CD14-positive monocyte (primary cell): ENCODE measurements at regions not wholly inside any gene's neighbourhood (a gene's known extent, or its start where the extent isn't known, plus 50 kb on each side); places are given as distances from the start of the nearest gene placed in this dataset.

Experiments used
- DNase-seq, 3 donors: peaks; one replicate each; pipeline ENCODE4 v3.0.0-alpha.2; 2011 to 2022
- H2AFZ ChIP-seq: 2 replicates; pipeline ENCODE4 v1.6.0; 2012; ENCODE audit warnings: mild to moderate bottlenecking, low read depth, low read length, inconsistent platforms; ENCODE audit not compliant: insufficient read depth, poor library complexity, severe bottlenecking
- H3K27ac ChIP-seq, 2 donors: 1 replicate in 1 of 2; 2 replicates in 1 of 2; pipeline ENCODE4 v1.5.1; 2012 to 2013; ENCODE audit warnings: low read length in 2 of 2, control low read depth in 1 of 2, inconsistent platforms in 1 of 2, low read depth in 1 of 2, mild to moderate bottlenecking in 1 of 2
- H3K27me3 ChIP-seq, 2 donors: one replicate each; pipeline versions ENCODE4 v1.6.0 to v1.6.1; 2011 to 2013; ENCODE audit warnings: low read length in 2 of 2; ENCODE audit not compliant: control insufficient read depth in 2 of 2, insufficient read depth in 2 of 2
- H3K36me3 ChIP-seq, 2 donors: replicated peaks in 1 of 2; 1 replicate in 1 of 2; 2 replicates in 1 of 2; pipeline versions ENCODE4 v1.5.1 to v1.6.1; 2012 to 2013; ENCODE audit warnings: low read length in 2 of 2, control low read depth in 1 of 2, inconsistent platforms in 1 of 2, mild to moderate bottlenecking in 1 of 2; ENCODE audit not compliant: insufficient read depth in 2 of 2, control insufficient read depth in 1 of 2
- H3K4me1 ChIP-seq, 2 donors: 1 replicate in 1 of 2; 2 replicates in 1 of 2; pipeline versions ENCODE4 v1.5.1 to v1.6.1; 2012 to 2013; ENCODE audit warnings: low read length in 2 of 2, control low read depth in 1 of 2, inconsistent platforms in 1 of 2, mild to moderate bottlenecking in 1 of 2, moderate library complexity in 1 of 2; ENCODE audit not compliant: insufficient read depth in 2 of 2, control insufficient read depth in 1 of 2
- H3K4me2 ChIP-seq: replicated peaks from 2 replicates; pipeline ENCODE3; 2012; ENCODE audit warnings: low read length, moderate library complexity, mild to moderate bottlenecking; ENCODE audit not compliant: poor library complexity, severe bottlenecking; ENCODE audit errors: extremely low read depth
- H3K4me3 ChIP-seq, 3 experiments: fragments of 200-600 bp in 1 of 3; sonication (generic) in 1 of 3; replicated peaks in 1 of 3; 1 replicate in 2 of 3; 2 replicates in 1 of 3; pipeline ENCODE4 v1.5.1; 2011 to 2013; ENCODE audit warnings: low read length in 3 of 3, mild to moderate bottlenecking in 3 of 3, control low read depth in 2 of 3, low read depth in 2 of 3, inconsistent platforms in 1 of 3, moderate library complexity in 1 of 3
- H3K79me2 ChIP-seq: 2 replicates; pipeline ENCODE4 v1.6.0; 2012; ENCODE audit warnings: mild to moderate bottlenecking, control low read depth, inconsistent platforms, low read length, moderate library complexity; ENCODE audit not compliant: insufficient read depth
- H3K9ac ChIP-seq: 2 replicates; pipeline ENCODE4 v1.6.0; 2017; ENCODE audit warnings: low read length, mild to moderate bottlenecking; ENCODE audit not compliant: insufficient read depth, poor library complexity, severe bottlenecking
- H3K9me3 ChIP-seq, 2 donors: replicated peaks in 1 of 2; 1 replicate in 1 of 2; 2 replicates in 1 of 2; pipeline versions ENCODE4 v1.5.1 to v1.6.1; 2012 to 2013; ENCODE audit warnings: low read length in 2 of 2, control low read depth in 1 of 2; ENCODE audit not compliant: control insufficient read depth in 1 of 2, insufficient read depth in 1 of 2
- H4K20me1 ChIP-seq: 2 replicates; pipeline ENCODE4 v1.6.0; 2012; ENCODE audit warnings: mild to moderate bottlenecking, low read length, control low read depth, moderate library complexity; ENCODE audit not compliant: insufficient read depth
- H3K27ac Mint-ChIP-seq, 7 donors: one replicate each; pipeline ENCODE4 v1.8.0; 2020; ENCODE audit warnings: mild to moderate bottlenecking in 7 of 7, mixed read lengths in 7 of 7, moderate library complexity in 6 of 7, inconsistent platforms in 2 of 7
- H3K27me3 Mint-ChIP-seq, 3 donors: one replicate each; pipeline ENCODE4 v1.8.0; 2021 to 2022; ENCODE audit warnings: low read depth in 3 of 3, mild to moderate bottlenecking in 3 of 3, mixed read lengths in 3 of 3, moderate library complexity in 3 of 3, inconsistent platforms in 1 of 3
- H3K36me3 Mint-ChIP-seq, 2 donors: one replicate each; pipeline ENCODE4 v1.8.0; 2020; ENCODE audit warnings: mixed read lengths in 2 of 2, inconsistent platforms in 1 of 2, mild to moderate bottlenecking in 1 of 2
- H3K4me1 Mint-ChIP-seq: one replicate; pipeline ENCODE4 v1.8.0; 2020; ENCODE audit warnings: mild to moderate bottlenecking, mixed read lengths
- H3K4me3 Mint-ChIP-seq, 2 donors: one replicate each; pipeline ENCODE4 v1.8.0; 2020; ENCODE audit warnings: mild to moderate bottlenecking in 2 of 2, mixed read lengths in 2 of 2, moderate library complexity in 1 of 2
- H3K9me3 Mint-ChIP-seq, 7 donors: one replicate each; pipeline ENCODE4 v1.8.0; 2020 to 2022; ENCODE audit warnings: mixed read lengths in 7 of 7, mild to moderate bottlenecking in 6 of 7, moderate library complexity in 6 of 7, inconsistent platforms in 2 of 7
- WGBS: methylation state at CpG from one replicate; pipeline ENCODE4 v1.1.5; 2013; ENCODE audit warnings: missing lambda C conversion rate; ENCODE audit not compliant: insufficient coverage; 5-methylcytosine and 5-hydroxymethylcytosine counted together
- intact Hi-C, 2 donors: fragments of 100-400 bp; cut with micrococcal nuclease; formaldehyde crosslinking; loops; one replicate each; pipeline versions ENCODE4 v1.15.0 to v1.15.1; 2023
- TF ChIP-seq, protein P1 (sequence below): fragments of 200-600 bp; IDR thresholded peaks from one replicate; pipeline ENCODE4 v1.8.0; 2022; ENCODE audit warnings: antibody characterized with exemption, mild to moderate bottlenecking

GRCh38 chr11:129252621-129253020, 60.5 kb upstream of the ARHGAP32 start:
- TF ChIP-seq, protein P1, sequence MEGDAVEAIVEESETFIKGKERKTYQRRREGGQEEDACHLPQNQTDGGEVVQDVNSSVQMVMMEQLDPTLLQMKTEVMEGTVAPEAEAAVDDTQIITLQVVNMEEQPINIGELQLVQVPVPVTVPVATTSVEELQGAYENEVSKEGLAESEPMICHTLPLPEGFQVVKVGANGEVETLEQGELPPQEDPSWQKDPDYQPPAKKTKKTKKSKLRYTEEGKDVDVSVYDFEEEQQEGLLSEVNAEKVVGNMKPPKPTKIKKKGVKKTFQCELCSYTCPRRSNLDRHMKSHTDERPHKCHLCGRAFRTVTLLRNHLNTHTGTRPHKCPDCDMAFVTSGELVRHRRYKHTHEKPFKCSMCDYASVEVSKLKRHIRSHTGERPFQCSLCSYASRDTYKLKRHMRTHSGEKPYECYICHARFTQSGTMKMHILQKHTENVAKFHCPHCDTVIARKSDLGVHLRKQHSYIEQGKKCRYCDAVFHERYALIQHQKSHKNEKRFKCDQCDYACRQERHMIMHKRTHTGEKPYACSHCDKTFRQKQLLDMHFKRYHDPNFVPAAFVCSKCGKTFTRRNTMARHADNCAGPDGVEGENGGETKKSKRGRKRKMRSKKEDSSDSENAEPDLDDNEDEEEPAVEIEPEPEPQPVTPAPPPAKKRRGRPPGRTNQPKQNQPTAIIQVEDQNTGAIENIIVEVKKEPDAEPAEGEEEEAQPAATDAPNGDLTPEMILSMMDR = no peak
- H4K20me1 ChIP-seq = peaks cover 10% of the 10 kb centered on the region
- no peak for DNase-seq
- no peaks in the 10 kb centered on the region for H3K79me2 ChIP-seq
- H2AFZ ChIP-seq = no peak overlapping the region
- no peaks in the 10 kb centered on the region for H3K27me3 ChIP-seq
- Mint-ChIP-seq H3K9me3 (no peaks in the 10 kb centered on the region), H3K36me3 (no peaks in the 10 kb centered on the region), H3K4me3 (no peak overlapping the region), H3K4me1 (peaks cover 8% of the 10 kb centered on the region), H3K27ac (no peak overlapping the region), H3K27me3 (no peaks in the 10 kb centered on the region)
- H3K4me3 ChIP-seq = no peak overlapping the region
- 89% methylated on average over 4 of the region's 5 CpGs for WGBS
- H3K27ac ChIP-seq = no peak overlapping the region
- H3K36me3 ChIP-seq = no peaks in the 10 kb centered on the region
- no peaks in the 10 kb centered on the region for H3K9me3 ChIP-seq
- no peaks in the 10 kb centered on the region for H3K4me1 ChIP-seq
- H3K4me2 ChIP-seq = no peak overlapping the region
- intact Hi-C loops = no loop called here
- H3K9ac ChIP-seq = no peak overlapping the region

DNA sequence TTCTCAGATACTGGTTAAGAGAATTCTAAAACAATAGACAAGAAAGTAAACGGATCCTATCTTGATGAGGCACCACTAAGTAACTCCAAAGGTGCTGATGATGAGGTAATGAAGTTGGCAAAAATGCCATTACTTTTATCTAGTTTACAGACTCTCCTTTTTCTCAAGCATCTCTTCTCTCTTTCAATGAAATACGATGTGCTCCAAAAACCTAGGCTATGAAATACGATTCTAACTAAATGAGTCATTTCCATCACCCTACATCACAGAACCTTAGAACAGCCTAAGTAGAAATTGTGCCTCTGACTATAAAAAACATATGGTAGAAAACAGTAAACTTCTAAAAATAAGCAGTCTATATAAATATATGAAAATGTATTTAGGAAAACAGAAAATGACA, 58.9 kb upstream of the ARHGAP32 start:
- H3K27me3 Mint-ChIP-seq = no peaks in the 10 kb centered on the region
- TF ChIP-seq, protein P1 = no peak
- H3K4me2 ChIP-seq = no peak overlapping the region

More for the DNA sequence above, 58.9 kb upstream of the ARHGAP32 start:
- Histone ChIP-seq H3K79me2 (no peaks in the 10 kb centered on the region), H3K27ac (no peak overlapping the region), H3K4me1 (no peaks in the 10 kb centered on the region), H4K20me1 (peaks cover 6% of the 10 kb centered on the region), H3K4me3 (no peak overlapping the region), H3K9me3 (no peaks in the 10 kb centered on the region), H3K27me3 (no peaks in the 10 kb centered on the region), H3K36me3 (no peaks in the 10 kb centered on the region), H2AFZ (no peak overlapping the region), H3K9ac (no peak overlapping the region)
- no peaks in the 10 kb centered on the region for H3K9me3 Mint-ChIP-seq
- H3K36me3 Mint-ChIP-seq = no peaks in the 10 kb centered on the region
- WGBS = 100% methylated on average over 1 of the region's 3 CpGs
- peaks cover 8% of the 10 kb centered on the region for H3K4me1 Mint-ChIP-seq
- intact Hi-C loops = no loop called here
- no peak overlapping the region for H3K4me3 Mint-ChIP-seq
- DNase-seq = no peak
- no peak overlapping the region for H3K27ac Mint-ChIP-seq
